Right atrium auricular region (tissue), 2 donors: ENCODE measurements at regions not wholly inside any gene's neighbourhood (a gene's known extent, or its start where the extent isn't known, plus 50 kb on each side); places are given as distances from the start of the nearest gene placed in this dataset.

Experiments used
- DNase-seq: peaks from one replicate; pipeline ENCODE4 v3.0.0-alpha.2; 2019; ENCODE audit warnings: low spot score
- H3K27ac ChIP-seq, 2 donors: fragments of 200-600 bp; sonication (generic); 1 replicate in 1 of 2; 2 replicates in 1 of 2; pipeline ENCODE4 v1.5.1; 2016 to 2019
- H3K27me3 ChIP-seq, 2 donors: fragments of 200-600 bp; sonication (generic); one replicate each; pipeline versions ENCODE4 v1.5.1 to v1.6.0; 2017 to 2019
- H3K36me3 ChIP-seq: fragments of 200-600 bp; sonication (generic); one replicate; pipeline ENCODE4 v1.5.1; 2016
- H3K4me1 ChIP-seq, 2 donors: fragments of 200-600 bp; sonication (generic); one replicate each; pipeline versions ENCODE4 v1.5.1 to v1.6.0; 2017 to 2019
- H3K4me3 ChIP-seq, 2 donors: fragments of 200-600 bp; sonication (generic); 1 replicate in 1 of 2; 2 replicates in 1 of 2; pipeline ENCODE4 v1.5.1; 2017 to 2019; ENCODE audit warnings: mild to moderate bottlenecking in 1 of 2, moderate library complexity in 1 of 2
- H3K9me3 ChIP-seq, 2 donors: fragments of 200-600 bp; sonication (generic); one replicate each; pipeline ENCODE4 v1.5.1; 2019
- CTCF ChIP-seq, 2 donors: fragments of 200-600 bp; sonication (generic); IDR thresholded peaks; one replicate each; pipeline ENCODE4 v1.5.1; 2019; ENCODE audit warnings: antibody characterized with exemption in 2 of 2

- DNase-seq = no peak
- no peak for TF ChIP-seq CTCF (IDR thresholded peaks at IDR 0.05)
- Histone ChIP-seq H3K27ac (no peak overlapping the region), H3K27me3 (no peaks in the 10 kb centered on the region), H3K9me3 (no peaks in the 10 kb centered on the region), H3K4me1 (no peaks in the 10 kb centered on the region), H3K36me3 (no peaks in the 10 kb centered on the region), H3K4me3 (no peak overlapping the region)
Observed at GRCh38 chr12:114878781-114879180, 194.8 kb upstream of the TBX3 start.

- Histone ChIP-seq H3K36me3 (no peaks in the 10 kb centered on the region), H3K4me3 (no peak overlapping the region), H3K4me1 (no peaks in the 10 kb centered on the region), H3K27me3 (no peaks in the 10 kb centered on the region), H3K27ac (no peak overlapping the region), H3K9me3 (no peaks in the 10 kb centered on the region)
- no peak for TF ChIP-seq CTCF (IDR thresholded peaks at IDR 0.05)
- DNase-seq = no peak
Observed at GRCh38 chr12:114876968-114877680, 193.1 kb upstream of the TBX3 start.

GRCh38 chr12:114875313-114875712 lies 191.3 kb upstream of the TBX3 start:
- H3K36me3 ChIP-seq = no peaks in the 10 kb centered on the region
- DNase-seq = no peak
- TF ChIP-seq CTCF (IDR thresholded peaks at IDR 0.05) = no peak
- H3K27me3 ChIP-seq = no peaks in the 10 kb centered on the region
- no peak overlapping the region for H3K27ac ChIP-seq
- no peaks in the 10 kb centered on the region for H3K4me1 ChIP-seq
- no peak overlapping the region for H3K4me3 ChIP-seq
- H3K9me3 ChIP-seq = no peaks in the 10 kb centered on the region

- DNase-seq = no peak
- no peaks in the 10 kb centered on the region for H3K36me3 ChIP-seq
- no peaks in the 10 kb centered on the region for H3K4me1 ChIP-seq
- no peak overlapping the region for H3K27ac ChIP-seq
- TF ChIP-seq CTCF (IDR thresholded peaks at IDR 0.05) = no peak
- no peaks in the 10 kb centered on the region for H3K9me3 ChIP-seq
- H3K4me3 ChIP-seq = no peak overlapping the region
- no peaks in the 10 kb centered on the region for H3K27me3 ChIP-seq
Observed at GRCh38 chr12:114873656-114874055, 189.7 kb upstream of the TBX3 start.

DNA sequence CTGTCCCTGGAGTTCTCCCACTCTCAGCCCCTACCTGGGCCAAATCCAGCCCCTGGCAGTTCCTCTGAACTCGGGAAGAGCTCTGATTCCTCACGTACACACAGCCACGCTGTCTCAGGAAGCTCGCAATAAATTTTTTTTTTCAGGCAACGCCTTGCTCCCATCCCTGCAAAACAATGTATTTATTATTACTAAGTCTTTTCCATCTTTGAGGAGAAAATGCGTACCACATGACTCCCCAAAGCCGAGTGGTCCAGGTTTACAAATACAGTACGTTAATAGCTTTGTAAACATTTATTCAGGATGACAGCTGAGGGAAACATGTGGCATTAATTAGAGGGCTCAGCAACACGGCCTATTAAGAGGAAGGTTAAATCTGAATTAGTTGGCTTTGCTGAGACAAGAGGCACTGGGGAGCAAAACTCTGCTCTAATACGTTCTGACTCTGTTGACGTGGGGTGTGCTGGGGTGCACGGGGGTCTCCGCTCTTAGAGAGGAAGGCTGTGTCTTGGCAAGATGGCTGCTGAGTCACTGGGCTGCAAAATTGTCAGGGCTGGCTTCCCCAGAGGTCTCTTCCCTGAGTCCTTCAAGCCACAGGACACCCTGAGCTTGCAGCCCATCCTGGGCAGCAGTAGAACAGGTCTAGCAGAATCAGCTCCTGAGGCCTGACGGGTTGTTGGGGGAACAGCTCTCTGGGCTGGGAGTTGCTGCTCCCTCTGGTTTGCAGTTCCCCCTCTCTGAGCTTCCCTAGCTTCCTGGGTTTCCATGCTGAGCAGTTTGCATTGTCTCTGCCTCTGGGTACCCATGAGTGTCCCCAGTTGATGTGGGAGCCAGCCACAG lies 185.2 kb upstream of the TBX3 start:
- no peaks in the 10 kb centered on the region for H3K4me1 ChIP-seq
- no peak for DNase-seq
- no peaks in the 10 kb centered on the region for H3K27me3 ChIP-seq
- no peak overlapping the region for H3K27ac ChIP-seq
- no peaks in the 10 kb centered on the region for H3K36me3 ChIP-seq
- no peaks in the 10 kb centered on the region for H3K9me3 ChIP-seq
- no peak for TF ChIP-seq CTCF (IDR thresholded peaks at IDR 0.05)
- H3K4me3 ChIP-seq = no peak overlapping the region
